NCI-H69 (cell line): ENCODE measurements at regions not wholly inside any gene's neighbourhood (a gene's known extent, or its start where the extent isn't known, plus 50 kb on each side); places are given as distances from the start of the nearest gene placed in this dataset.
"Not testable (repeated sequence)": the region's sequence is repeated elsewhere in the genome, so short reads cannot be mapped to it uniquely, and the experiment has no call there.

ENCODE experiments used
- DNase-seq: peaks from one replicate; lab custom pipeline; 2025; lab: John Stamatoyannopoulos, UW

- not testable (repeated sequence) for DNase-seq
Observed at GRCh38 chr12:88368077-88368476, 212.2 kb downstream of the KITLG start.

GRCh38 chr12:88371416-88372183 is 208.7 kb downstream of the KITLG start:
- peak; percentile 15 for DNase-seq

GRCh38 chr12:88375306-88376305 is 204.7 kb downstream of the KITLG start:
- DNase-seq = no peak

- no peak for DNase-seq
Observed at GRCh38 chr12:88377973-88378372, 202.3 kb downstream of the KITLG start.

- DNase-seq = no peak
Observed at GRCh38 chr12:88381466-88381865, 198.8 kb downstream of the KITLG start.

GRCh38 chr12:88383405-88383804 is 196.9 kb downstream of the KITLG start:
- DNase-seq = no peak

- DNase-seq = no peak
Observed at GRCh38 chr12:88388566-88389540, 191.4 kb downstream of the KITLG start.

- no peak for DNase-seq
Observed at GRCh38 chr12:88390811-88391210, 189.5 kb downstream of the KITLG start.

- DNase-seq = no peak
Observed at GRCh38 chr12:88391556-88391955, 188.7 kb downstream of the KITLG start.

- DNase-seq = peak; percentile 64
Observed at GRCh38 chr12:88393017-88393767, 187.1 kb downstream of the KITLG start.

GRCh38 chr12:88398031-88398430 is 182.2 kb downstream of the KITLG start:
- DNase-seq = no peak

- DNase-seq = no peak
Observed at GRCh38 chr12:88399811-88400210, 180.5 kb downstream of the KITLG start.

- DNase-seq = no peak
Observed at GRCh38 chr12:88400302-88400701, 180.0 kb downstream of the KITLG start.

GRCh38 chr12:88401155-88401554 is 179.1 kb downstream of the KITLG start:
- no peak for DNase-seq

- no peak for DNase-seq
Observed at GRCh38 chr12:88406905-88407304, 173.4 kb downstream of the KITLG start.

GRCh38 chr12:88408823-88409222 is 171.4 kb downstream of the KITLG start:
- DNase-seq = no peak

GRCh38 chr12:88409257-88409656 is 171.0 kb downstream of the KITLG start:
- no peak for DNase-seq

GRCh38 chr12:88411689-88412088 is 168.6 kb downstream of the KITLG start:
- no peak for DNase-seq

- no peak for DNase-seq
Observed at GRCh38 chr12:88413646-88414045, 166.6 kb downstream of the KITLG start.

GRCh38 chr12:88416155-88416554 is 164.1 kb downstream of the KITLG start:
- no peak for DNase-seq

- peak; percentile 56 for DNase-seq
Observed at GRCh38 chr12:88416786-88417185, 163.5 kb downstream of the KITLG start.
